GM19397 (cell line): ENCODE measurements at regions not wholly inside any gene's neighbourhood (a gene's known extent, or its start where the extent isn't known, plus 50 kb on each side); places are given as distances from the start of the nearest gene placed in this dataset.
"Not testable (repeated sequence)": the region's sequence is repeated elsewhere in the genome, so short reads cannot be mapped to it uniquely, and the experiment has no call there.

Experiments used
- ATAC-seq: cut with Tn5 transposase; IDR thresholded peaks from one replicate; pipeline ENCODE4 v1.9.1; 2021; ENCODE audit warnings: mild to moderate bottlenecking, moderate library complexity; ENCODE audit not compliant: unreplicated experiment

- ATAC-seq: no peak
These were observed 256.2 kb downstream of the TAFA4 start for GRCh38 chr3:68676136-68676535.

GRCh38 chr3:68667346-68667745 lies 265.0 kb downstream of the TAFA4 start:
- ATAC-seq: no peak

GRCh38 chr3:68666429-68667136 lies 265.8 kb downstream of the TAFA4 start:
- ATAC-seq: no peak

- no peak for ATAC-seq
These were observed 268.1 kb downstream of the TAFA4 start for GRCh38 chr3:68664276-68664675.

- ATAC-seq: no peak
These were observed 270.2 kb downstream of the TAFA4 start for GRCh38 chr3:68662176-68662575.

GRCh38 chr3:68650657-68651056 lies 281.7 kb downstream of the TAFA4 start:
- ATAC-seq: not testable (repeated sequence)

- ATAC-seq: no peak
These were observed 283.9 kb downstream of the TAFA4 start for GRCh38 chr3:68648494-68648893.

GRCh38 chr3:68631850-68632545 lies 300.3 kb downstream of the TAFA4 start:
- no peak for ATAC-seq

- ATAC-seq: no peak
These were observed 312.1 kb downstream of the TAFA4 start for GRCh38 chr3:68620211-68620610.

GRCh38 chr3:68614087-68614486 lies 318.3 kb downstream of the TAFA4 start:
- ATAC-seq: no peak

GRCh38 chr3:68571321-68571720 lies 361.0 kb downstream of the TAFA4 start:
- no peak for ATAC-seq

- ATAC-seq: no peak
These were observed 371.6 kb downstream of the TAFA4 start for GRCh38 chr3:68560728-68561127.

- no peak for ATAC-seq
These were observed 396.6 kb downstream of the TAFA4 start for GRCh38 chr3:68535782-68536181.

- no peak for ATAC-seq
These were observed 409.0 kb downstream of the TAFA4 start for GRCh38 chr3:68523330-68523729.

GRCh38 chr3:68515237-68515636 lies 417.1 kb downstream of the TAFA4 start:
- ATAC-seq: no peak

GRCh38 chr3:68504201-68504600 lies 428.1 kb downstream of the TAFA4 start:
- no peak for ATAC-seq

- ATAC-seq: not testable (repeated sequence)
These were observed 446.5 kb downstream of the TAFA4 start for GRCh38 chr3:68485845-68486244.

GRCh38 chr3:68485051-68485450 lies 447.3 kb downstream of the TAFA4 start:
- ATAC-seq: no peak

- no peak for ATAC-seq
These were observed 448.7 kb downstream of the TAFA4 start for GRCh38 chr3:68483601-68484000.

- no peak for ATAC-seq
These were observed 449.3 kb downstream of the TAFA4 start for GRCh38 chr3:68483041-68483440.

- no peak for ATAC-seq
These were observed 449.8 kb downstream of the TAFA4 start for GRCh38 chr3:68482565-68482964.

- no peak for ATAC-seq
These were observed 452.6 kb downstream of the TAFA4 start for GRCh38 chr3:68479779-68480178.
